H1 (cell line): ENCODE measurements at regions not wholly inside any gene's neighbourhood (a gene's known extent, or its start where the extent isn't known, plus 50 kb on each side); places are given as distances from the start of the nearest gene placed in this dataset.

Experiments used
- CTCF ChIA-PET: fragments of 300-600 bp; sonication (Branson Sonifier 250); formaldehyde crosslinking; loops from one replicate; lab custom pipeline; 2021; ENCODE audit not compliant: partially characterized antibody; lab: Charles Lee
- POLR2A ChIA-PET: fragments of 300-600 bp; sonication (Branson Sonifier 250); formaldehyde crosslinking; loops from one replicate; lab custom pipeline; 2021; ENCODE audit warnings: inconsistent platforms; ENCODE audit not compliant: partially characterized antibody; lab: Charles Lee
- DNase-seq, 2 experiments: peaks; one replicate each; pipeline versions ENCODE4 v3.0.0 to v3.0.0-alpha.2; 2010 to 2022; ENCODE audit warnings: low spot score in 2 of 2, low read depth in 1 of 2, mixed read lengths in 1 of 2
- FAIRE-seq: peaks from 2 replicates; lab custom pipeline; 2011; peaks lifted over from hg19 to GRCh38; lab: Jason Lieb, UNC
- H2AFZ ChIP-seq: 2 replicates; pipeline ENCODE4 v1.8.1; 2012; ENCODE audit warnings: low read length, inconsistent platforms
- H2AK5ac ChIP-seq: 2 replicates; pipeline ENCODE4 v1.6.1; 2013; ENCODE audit warnings: low read depth, low read length
- H2BK120ac ChIP-seq: replicated peaks from 2 replicates; pipeline ENCODE3; 2013; ENCODE audit warnings: low read depth, low read length, inconsistent platforms
- H2BK12ac ChIP-seq: 2 replicates; pipeline ENCODE4 v1.6.1; 2013; ENCODE audit warnings: low read depth, low read length
- H2BK15ac ChIP-seq: 2 replicates; pipeline ENCODE4 v1.6.1; 2013; ENCODE audit warnings: low read length
- H2BK20ac ChIP-seq: 2 replicates; pipeline ENCODE4 v1.6.1; 2013; ENCODE audit warnings: low read length
- H2BK5ac ChIP-seq: 2 replicates; pipeline ENCODE4 v1.6.1; 2013; ENCODE audit warnings: low read depth, low read length
- H3K14ac ChIP-seq: 2 replicates; pipeline ENCODE4 v1.6.1; 2013; ENCODE audit warnings: inconsistent platforms; ENCODE audit not compliant: insufficient read length
- H3K18ac ChIP-seq: 2 replicates; pipeline ENCODE4 v1.6.1; 2013; ENCODE audit warnings: low read length; ENCODE audit errors: extremely low read depth
- H3K23ac ChIP-seq: 2 replicates; pipeline ENCODE4 v1.6.1; 2013; ENCODE audit warnings: inconsistent platforms; ENCODE audit not compliant: insufficient read length
- H3K23me2 ChIP-seq: 2 replicates; pipeline ENCODE4 v1.6.1; 2013; ENCODE audit warnings: low read depth, low read length
- H3K27ac ChIP-seq: 2 replicates; pipeline ENCODE4 v1.6.1; 2011; ENCODE audit warnings: low read depth, low read length, inconsistent platforms
- H3K27me3 ChIP-seq, 4 experiments: replicated peaks in 1 of 4; 1 replicate in 1 of 4; 2 replicates in 3 of 4; pipeline versions ENCODE4 v1.6.1 to v1.8.1; 2011 to 2013; ENCODE audit warnings: low read length in 3 of 4, mild to moderate bottlenecking in 3 of 4, inconsistent platforms in 2 of 4, mixed read lengths in 2 of 4, moderate library complexity in 1 of 4; ENCODE audit not compliant: control insufficient read depth in 3 of 4, insufficient read depth in 3 of 4; ENCODE audit errors: extremely low read depth in 1 of 4
- H3K36me3 ChIP-seq, 4 experiments: 2 replicates each; pipeline versions ENCODE4 v1.6.1 to v1.8.1; 2011 to 2013; ENCODE audit warnings: mild to moderate bottlenecking in 4 of 4, low read length in 3 of 4, moderate library complexity in 2 of 4, control low read depth in 1 of 4, inconsistent platforms in 1 of 4; ENCODE audit not compliant: insufficient read depth in 4 of 4, control insufficient read depth in 2 of 4
- H3K4ac ChIP-seq: replicated peaks from 2 replicates; pipeline ENCODE3; 2013; ENCODE audit warnings: low read length, low read depth, mixed read lengths, inconsistent platforms; ENCODE audit not compliant: insufficient read length
- H3K4me1 ChIP-seq, 4 experiments: replicated peaks in 1 of 4; 1 replicate in 1 of 4; 2 replicates in 3 of 4; pipeline versions ENCODE4 v1.6.1 to v1.8.1; 2011 to 2013; ENCODE audit warnings: low read length in 3 of 4, inconsistent platforms in 2 of 4, mixed read lengths in 1 of 4; ENCODE audit not compliant: insufficient read depth in 4 of 4, control insufficient read depth in 3 of 4
- H3K4me2 ChIP-seq, 2 experiments: 2 replicates each; pipeline versions ENCODE4 v1.6.1 to v1.8.1; 2011 to 2013; ENCODE audit warnings: low read depth in 2 of 2, low read length in 2 of 2, control low read depth in 1 of 2, inconsistent platforms in 1 of 2, mild to moderate bottlenecking in 1 of 2; ENCODE audit not compliant: insufficient read depth in 1 of 2
- H3K4me3 ChIP-seq, 4 experiments: fragments of 200-600, 300-600 bp in 1 of 4; sonication (generic), shearing (Covaris generic), sonication (Bioruptor Twin) in 1 of 4; 2 replicates each; pipeline versions ENCODE4 v1.5.1 to v1.8.1; 2011 to 2016; ENCODE audit warnings: low read length in 4 of 4, low read depth in 3 of 4, control low read depth in 2 of 4, inconsistent platforms in 2 of 4, mild to moderate bottlenecking in 2 of 4, mixed read lengths in 1 of 4, moderate library complexity in 1 of 4; ENCODE audit not compliant: insufficient read depth in 2 of 4; ENCODE audit errors: extremely low read depth in 1 of 4
- H3K56ac ChIP-seq: replicated peaks from 2 replicates; pipeline ENCODE3; 2013; ENCODE audit warnings: low read depth, mild to moderate bottlenecking, mixed read lengths, low read length, inconsistent platforms; ENCODE audit not compliant: insufficient read length
- H3K79me1 ChIP-seq: 2 replicates; pipeline ENCODE4 v1.6.1; 2013; ENCODE audit warnings: low read depth, low read length, control low read depth
- H3K79me2 ChIP-seq, 2 experiments: 2 replicates each; pipeline versions ENCODE4 v1.6.1 to v1.8.1; 2012 to 2013; ENCODE audit warnings: low read length in 2 of 2, mild to moderate bottlenecking in 2 of 2, inconsistent platforms in 1 of 2; ENCODE audit not compliant: insufficient read depth in 2 of 2, control insufficient read depth in 1 of 2
- H3K9ac ChIP-seq, 4 experiments: replicated peaks in 1 of 4; 1 replicate in 1 of 4; 2 replicates in 3 of 4; pipeline versions ENCODE4 v1.6.1 to v1.8.1; 2011 to 2013; ENCODE audit warnings: low read depth in 3 of 4, low read length in 3 of 4, control low read depth in 2 of 4, mild to moderate bottlenecking in 2 of 4, moderate library complexity in 2 of 4, inconsistent platforms in 1 of 4; ENCODE audit errors: extremely low read depth in 1 of 4
- H3K9me3 ChIP-seq, 2 experiments: 2 replicates each; pipeline versions ENCODE4 v1.6.1 to v1.8.1; 2012 to 2013; ENCODE audit warnings: mild to moderate bottlenecking in 2 of 2, moderate library complexity in 2 of 2, control low read depth in 1 of 2, inconsistent platforms in 1 of 2, low read depth in 1 of 2, low read length in 1 of 2, mixed read lengths in 1 of 2; ENCODE audit not compliant: insufficient read depth in 2 of 2
- H4K20me1 ChIP-seq, 2 experiments: replicated peaks in 1 of 2; 2 replicates each; pipeline versions ENCODE3 to v1.8.1; 2011 to 2013; ENCODE audit warnings: inconsistent platforms in 2 of 2, low read length in 2 of 2, mild to moderate bottlenecking in 1 of 2; ENCODE audit not compliant: insufficient read depth in 2 of 2, control insufficient read depth in 1 of 2
- H4K5ac ChIP-seq: 2 replicates; pipeline ENCODE4 v1.6.1; 2013; ENCODE audit warnings: low read length, low read depth, mixed read lengths, inconsistent platforms; ENCODE audit not compliant: insufficient read length
- H4K8ac ChIP-seq: 2 replicates; pipeline ENCODE4 v1.8.0; 2013; ENCODE audit warnings: mild to moderate bottlenecking, moderate library complexity, low read length, inconsistent platforms; ENCODE audit not compliant: insufficient read depth; ENCODE audit errors: extremely low read depth
- H4K91ac ChIP-seq: replicated peaks from 2 replicates; pipeline ENCODE3; 2013; ENCODE audit warnings: low read length, mixed read lengths, inconsistent platforms; ENCODE audit not compliant: insufficient read length
- ASH2L ChIP-seq: fragments of 200-600, 300-600 bp; sonication (generic); IDR thresholded peaks from one replicate; pipeline ENCODE4 v1.7.1; 2017; ENCODE audit warnings: low read length
- BRCA1 ChIP-seq: IDR thresholded peaks from 2 replicates; pipeline ENCODE4 v1.6.1; 2012; ENCODE audit warnings: low read depth, low read length, improper control_type of control experiment
- JUND ChIP-seq: IDR thresholded peaks from 2 replicates; pipeline ENCODE4 v1.6.1; 2011; ENCODE audit warnings: mild to moderate bottlenecking, improper control_type of control experiment, low read length
- YY1 ChIP-seq: IDR thresholded peaks from 2 replicates; pipeline ENCODE4 v1.6.1; 2011; ENCODE audit warnings: low read depth, mild to moderate bottlenecking, low read length

DNA sequence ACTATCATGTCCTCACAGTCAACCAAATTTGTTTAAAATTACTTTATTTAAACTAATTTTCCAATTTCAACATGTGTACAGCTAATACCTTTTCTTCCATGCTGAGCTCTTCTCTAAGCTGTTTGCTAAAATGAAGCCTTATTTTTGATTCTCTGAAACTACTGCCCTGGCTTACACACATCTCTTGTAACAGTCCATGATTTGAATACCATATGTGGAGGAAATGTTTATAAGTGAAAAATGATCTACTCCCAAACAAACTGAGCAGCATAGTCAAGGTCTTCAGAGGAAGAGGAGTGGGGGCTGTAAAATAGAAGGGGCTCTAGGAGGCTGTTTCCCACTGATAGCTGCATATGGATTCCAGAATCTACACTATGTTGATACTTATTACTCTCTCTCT, 188.7 kb downstream of the ANKRD50 start:
- DNase-seq (no peak), FAIRE-seq (no peak)
- H3K79me2 ChIP-seq, result no peaks in the 10 kb centered on the region
- H3K23me2 ChIP-seq, result no peaks in the 10 kb centered on the region
- no peak overlapping the region for H3K23ac ChIP-seq
- H3K79me1 ChIP-seq, result no peaks in the 10 kb centered on the region
- no peak overlapping the region for H3K56ac ChIP-seq
- no peaks in the 10 kb centered on the region for H3K9me3 ChIP-seq
- no peak overlapping the region for H3K27ac ChIP-seq
- no peaks in the 10 kb centered on the region for H3K27me3 ChIP-seq
- H2BK15ac ChIP-seq, result no peak overlapping the region
- H3K4me3 ChIP-seq, result no peak overlapping the region
- H3K14ac ChIP-seq, result no peak overlapping the region
- CTCF ChIA-PET, result interaction anchor here (0.6 kb wide), 1 partner anchor 10 kb away, joined by 3 read pairs; no protein-coding TSS in a partner anchor
- no peak overlapping the region for H2BK120ac ChIP-seq
- H4K20me1 ChIP-seq, result no peaks in the 10 kb centered on the region
- no peaks in the 10 kb centered on the region for H3K4me1 ChIP-seq
- no peaks in the 10 kb centered on the region for H3K36me3 ChIP-seq
- no peak overlapping the region for H3K4ac ChIP-seq
- H3K4me2 ChIP-seq, result no peak overlapping the region
- POLR2A ChIA-PET, result no interaction called here
- no peak overlapping the region for H2AK5ac ChIP-seq
- no peak overlapping the region for H2BK5ac ChIP-seq
- H2BK12ac ChIP-seq, result no peak overlapping the region
- H4K91ac ChIP-seq, result no peak overlapping the region
- H2BK20ac ChIP-seq, result no peak overlapping the region
- no peak overlapping the region for H2AFZ ChIP-seq
- H4K8ac ChIP-seq, result no peak overlapping the region
- no peak overlapping the region for H3K18ac ChIP-seq
- H4K5ac ChIP-seq, result no peak overlapping the region
- H3K9ac ChIP-seq, result no peak overlapping the region
- TF ChIP-seq ASH2L (no peak), BRCA1 (no peak), JUND (no peak), YY1 (no peak)
- TF ChIP-seq, all 59 proteins: peak for 0
